GM12875 (cell line): ENCODE measurements at regions not wholly inside any gene's neighbourhood (a gene's known extent, or its start where the extent isn't known, plus 50 kb on each side); places are given as distances from the start of the nearest gene placed in this dataset.

Experiments used
- H3K4me3 ChIP-seq: one replicate; pipeline ENCODE4 v1.5.1; 2011; ENCODE audit warnings: low read depth, low read length, control low read depth
- TF ChIP-seq, protein P1 (sequence below): IDR thresholded peaks from 2 replicates; pipeline ENCODE4 v1.5.1; 2011; ENCODE audit warnings: low read depth, mild to moderate bottlenecking, control low read depth, inconsistent platforms, low read length, moderate library complexity, borderline replicate concordance; ENCODE audit not compliant: insufficient read depth

DNA sequence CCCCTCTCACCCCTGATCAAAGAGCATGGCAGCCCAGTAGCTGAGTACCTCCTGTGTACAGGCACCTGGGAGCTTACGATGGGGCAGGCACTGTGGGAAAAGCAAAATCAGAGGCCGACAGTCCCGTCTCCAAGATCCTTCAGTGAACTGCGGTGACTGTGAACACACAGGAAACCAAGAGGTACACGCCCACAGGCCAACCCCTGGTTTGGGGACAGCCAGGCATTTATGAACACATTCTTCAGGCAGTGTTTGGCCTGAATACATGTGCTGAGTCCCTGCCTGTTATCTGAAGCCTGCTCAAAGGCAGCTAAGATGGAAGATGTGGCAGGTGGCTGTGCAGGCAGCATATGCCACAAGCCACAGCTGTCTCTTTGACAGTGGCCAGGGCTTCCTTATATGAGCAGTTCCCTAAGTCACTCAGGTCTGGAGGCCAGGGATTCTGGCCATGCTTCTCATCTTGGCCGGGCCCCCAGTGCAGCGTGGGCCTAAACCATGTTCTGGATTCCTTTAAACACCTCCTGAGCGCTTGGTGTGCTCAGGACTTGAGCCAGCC, 123.6 kb downstream of the UQCRFS1 start:
- no peak overlapping the region for H3K4me3 ChIP-seq
- TF ChIP-seq, protein P1, sequence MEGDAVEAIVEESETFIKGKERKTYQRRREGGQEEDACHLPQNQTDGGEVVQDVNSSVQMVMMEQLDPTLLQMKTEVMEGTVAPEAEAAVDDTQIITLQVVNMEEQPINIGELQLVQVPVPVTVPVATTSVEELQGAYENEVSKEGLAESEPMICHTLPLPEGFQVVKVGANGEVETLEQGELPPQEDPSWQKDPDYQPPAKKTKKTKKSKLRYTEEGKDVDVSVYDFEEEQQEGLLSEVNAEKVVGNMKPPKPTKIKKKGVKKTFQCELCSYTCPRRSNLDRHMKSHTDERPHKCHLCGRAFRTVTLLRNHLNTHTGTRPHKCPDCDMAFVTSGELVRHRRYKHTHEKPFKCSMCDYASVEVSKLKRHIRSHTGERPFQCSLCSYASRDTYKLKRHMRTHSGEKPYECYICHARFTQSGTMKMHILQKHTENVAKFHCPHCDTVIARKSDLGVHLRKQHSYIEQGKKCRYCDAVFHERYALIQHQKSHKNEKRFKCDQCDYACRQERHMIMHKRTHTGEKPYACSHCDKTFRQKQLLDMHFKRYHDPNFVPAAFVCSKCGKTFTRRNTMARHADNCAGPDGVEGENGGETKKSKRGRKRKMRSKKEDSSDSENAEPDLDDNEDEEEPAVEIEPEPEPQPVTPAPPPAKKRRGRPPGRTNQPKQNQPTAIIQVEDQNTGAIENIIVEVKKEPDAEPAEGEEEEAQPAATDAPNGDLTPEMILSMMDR, result no peak

DNA sequence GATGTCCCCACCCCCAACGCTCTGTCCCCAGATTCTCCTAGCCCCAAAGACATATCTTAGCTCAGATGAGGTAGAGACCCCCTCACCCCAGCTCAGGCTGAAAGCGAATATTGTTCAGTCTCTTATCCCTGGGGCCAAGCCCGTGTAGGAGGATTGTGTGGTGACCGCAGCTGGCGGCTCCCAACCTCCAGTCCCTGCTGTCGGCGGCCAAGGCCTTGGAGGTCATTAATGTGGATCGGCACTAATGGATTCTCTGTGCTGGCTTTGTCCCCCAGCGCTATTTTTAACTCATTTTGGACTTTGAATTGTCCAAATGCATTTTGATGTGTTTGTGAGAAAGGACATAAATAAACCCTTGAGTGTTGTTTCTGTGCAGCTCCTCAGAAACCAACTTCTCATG, 124.2 kb downstream of the UQCRFS1 start:
- TF ChIP-seq, protein P1, result no peak
- H3K4me3 ChIP-seq, result no peak overlapping the region

GRCh38 chr19:29086646-29087045, 126.3 kb downstream of the UQCRFS1 start:
- no peak overlapping the region for H3K4me3 ChIP-seq
- TF ChIP-seq, protein P1, result no peak

DNA sequence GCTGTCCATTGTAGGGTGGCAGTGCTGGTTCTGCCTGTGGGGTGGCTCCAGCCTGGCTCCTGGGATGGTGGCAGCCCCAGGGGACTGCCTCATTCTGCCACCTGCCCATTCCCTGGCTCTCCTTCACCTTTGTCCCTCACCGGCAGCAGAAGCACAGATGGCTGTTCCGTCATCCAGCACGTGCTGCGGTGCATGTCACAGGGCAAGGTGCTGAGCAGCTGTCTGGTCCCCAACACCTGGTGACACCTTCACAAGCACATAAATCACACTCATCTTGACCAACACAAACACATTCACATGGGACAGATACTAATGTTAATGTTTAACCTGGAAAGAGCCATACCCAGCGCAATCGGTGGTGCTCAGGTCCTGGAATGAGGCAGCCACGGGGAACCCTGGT, 126.8 kb downstream of the UQCRFS1 start:
- H3K4me3 ChIP-seq, result no peak overlapping the region
- TF ChIP-seq, protein P1, result no peak

DNA sequence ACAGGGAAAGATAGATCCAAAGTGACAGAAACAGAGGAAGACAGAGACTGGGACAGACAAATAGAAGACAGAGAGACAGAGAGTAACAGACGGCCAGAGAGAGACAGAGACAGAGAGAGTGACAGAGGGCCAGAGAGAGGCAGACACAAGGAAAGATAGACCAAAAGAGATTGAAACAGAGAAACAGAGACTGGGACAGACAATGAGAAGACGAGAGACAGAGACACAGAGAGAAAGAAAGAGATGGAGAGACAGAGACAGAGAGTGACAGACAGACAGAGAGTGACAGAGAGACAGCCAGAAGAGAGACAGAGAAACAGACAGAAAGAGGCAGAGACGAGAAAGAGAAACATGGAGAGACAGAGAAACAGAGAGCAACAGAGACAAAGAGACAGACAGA, 127.3 kb downstream of the UQCRFS1 start:
- H3K4me3 ChIP-seq, result no peak overlapping the region
- TF ChIP-seq, protein P1, result no peak

GRCh38 chr19:29085206-29085605, 127.7 kb downstream of the UQCRFS1 start:
- H3K4me3 ChIP-seq, result no peak overlapping the region
- TF ChIP-seq, protein P1, result no peak

DNA sequence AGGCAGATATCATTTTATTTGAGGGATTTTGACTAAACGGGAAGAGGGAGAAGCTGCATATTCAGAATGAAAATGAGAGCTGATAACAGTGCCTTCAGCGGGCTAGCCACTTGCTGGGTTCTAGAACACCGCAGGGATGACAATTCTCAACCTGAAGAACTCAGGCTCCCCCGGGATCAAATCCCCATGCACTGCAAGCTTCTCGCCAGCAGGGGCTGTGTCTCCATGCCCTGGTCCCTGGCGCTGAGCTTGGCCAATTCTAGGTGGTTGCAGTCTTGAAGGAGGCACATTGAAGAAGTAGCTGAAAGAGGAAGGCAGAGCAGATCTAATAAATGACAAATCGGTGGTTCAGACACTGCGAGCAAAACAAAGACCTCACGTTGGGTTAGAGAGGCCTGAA, 128.7 kb downstream of the UQCRFS1 start:
- TF ChIP-seq, protein P1, result 0 out of 2 replicates have a peak, but pooled peaks have one; percentile 15

More for the DNA sequence above, 128.7 kb downstream of the UQCRFS1 start:
- H3K4me3 ChIP-seq, result no peak overlapping the region
